OCI-LY3 (cell line): ENCODE measurements at regions not wholly inside any gene's neighbourhood (a gene's known extent, or its start where the extent isn't known, plus 50 kb on each side); places are given as distances from the start of the nearest gene placed in this dataset.
"Not testable (repeated sequence)": the region's sequence is repeated elsewhere in the genome, so short reads cannot be mapped to it uniquely, and the experiment has no call there.

Experiments
- H2AFZ ChIP-seq: fragments of 200-600, 300-600 bp; shearing (Covaris generic); 2 replicates; pipeline ENCODE4 v1.6.0; 2014; ENCODE audit warnings: antibody characterized with exemption, low read depth, low read length
- H3K27ac ChIP-seq: fragments of 200-600, 300-600 bp; sonication (generic); 2 replicates; pipeline ENCODE4 v1.5.1; 2014; ENCODE audit warnings: mild to moderate bottlenecking, low read length, moderate library complexity, mixed read lengths
- H3K27me3 ChIP-seq: fragments of 200-600, 300-600 bp; sonication (generic); 2 replicates; pipeline ENCODE4 v1.6.1; 2014; ENCODE audit warnings: low read depth, low read length, mixed read lengths
- H3K36me3 ChIP-seq: fragments of 200-600, 300-600 bp; sonication (generic); replicated peaks from 2 replicates; pipeline ENCODE3; 2014; ENCODE audit warnings: low read depth, low read length, mixed read lengths
- H3K4me1 ChIP-seq: fragments of 300-600, 200-600 bp; sonication (generic); 2 replicates; pipeline ENCODE4 v1.6.1; 2014; ENCODE audit warnings: low read length, mixed read lengths
- H3K4me2 ChIP-seq: fragments of 200-600, 300-600 bp; sonication (generic); 2 replicates; pipeline ENCODE4 v1.6.1; 2014; ENCODE audit warnings: low read length, mixed read lengths
- H3K4me3 ChIP-seq: fragments of 300-600, 200-600 bp; sonication (generic); 2 replicates; pipeline ENCODE4 v1.5.1; 2014; ENCODE audit warnings: antibody characterized with exemption, mild to moderate bottlenecking, low read length, moderate library complexity
- H3K79me2 ChIP-seq: fragments of 300-600, 200-600 bp; shearing (Covaris generic); 2 replicates; pipeline ENCODE4 v1.6.1; 2014; ENCODE audit warnings: mild to moderate bottlenecking, low read length, mixed read lengths
- H3K9ac ChIP-seq: fragments of 300-600, 200-600 bp; shearing (Covaris generic); 2 replicates; pipeline ENCODE4 v1.6.0; 2014; ENCODE audit warnings: mild to moderate bottlenecking, low read length, moderate library complexity
- H3K9me3 ChIP-seq: fragments of 200-600, 300-600 bp; shearing (Covaris generic); 2 replicates; pipeline ENCODE4 v1.6.1; 2014; ENCODE audit warnings: low read length, mixed read lengths; ENCODE audit not compliant: insufficient read depth
- H4K20me1 ChIP-seq: fragments of 200-600, 300-600 bp; sonication (generic); 2 replicates; pipeline ENCODE4 v1.6.1; 2016; ENCODE audit warnings: low read length, mixed read lengths; ENCODE audit not compliant: insufficient read depth
- EZH2phosphoT487 ChIP-seq: fragments of 200-600 bp; shearing (Covaris generic); IDR thresholded peaks from 2 replicates; pipeline ENCODE4 v1.6.1; 2018; ENCODE audit warnings: antibody characterized with exemption, mixed run types, low read depth
- TF ChIP-seq, protein P1 (sequence below): fragments of 200-600, 300-600 bp; sonication (generic); IDR thresholded peaks from 2 replicates; pipeline ENCODE4 v1.5.1; 2014; ENCODE audit warnings: antibody characterized with exemption, low read length, low read depth

GRCh38 chr13:82176751-82177150, 1705.5 kb downstream of the SLITRK1 start:
- Histone ChIP-seq H3K4me1 (no peaks in the 10 kb centered on the region), H4K20me1 (no peaks in the 10 kb centered on the region), H2AFZ (no peak overlapping the region), H3K36me3 (no peaks in the 10 kb centered on the region), H3K27ac (no peak overlapping the region), H3K27me3 (no peaks in the 10 kb centered on the region), H3K79me2 (no peaks in the 10 kb centered on the region), H3K9me3 (no peaks in the 10 kb centered on the region), H3K4me3 (no peak overlapping the region), H3K9ac (no peak overlapping the region), H3K4me2 (no peak overlapping the region)
- TF ChIP-seq, protein P1, sequence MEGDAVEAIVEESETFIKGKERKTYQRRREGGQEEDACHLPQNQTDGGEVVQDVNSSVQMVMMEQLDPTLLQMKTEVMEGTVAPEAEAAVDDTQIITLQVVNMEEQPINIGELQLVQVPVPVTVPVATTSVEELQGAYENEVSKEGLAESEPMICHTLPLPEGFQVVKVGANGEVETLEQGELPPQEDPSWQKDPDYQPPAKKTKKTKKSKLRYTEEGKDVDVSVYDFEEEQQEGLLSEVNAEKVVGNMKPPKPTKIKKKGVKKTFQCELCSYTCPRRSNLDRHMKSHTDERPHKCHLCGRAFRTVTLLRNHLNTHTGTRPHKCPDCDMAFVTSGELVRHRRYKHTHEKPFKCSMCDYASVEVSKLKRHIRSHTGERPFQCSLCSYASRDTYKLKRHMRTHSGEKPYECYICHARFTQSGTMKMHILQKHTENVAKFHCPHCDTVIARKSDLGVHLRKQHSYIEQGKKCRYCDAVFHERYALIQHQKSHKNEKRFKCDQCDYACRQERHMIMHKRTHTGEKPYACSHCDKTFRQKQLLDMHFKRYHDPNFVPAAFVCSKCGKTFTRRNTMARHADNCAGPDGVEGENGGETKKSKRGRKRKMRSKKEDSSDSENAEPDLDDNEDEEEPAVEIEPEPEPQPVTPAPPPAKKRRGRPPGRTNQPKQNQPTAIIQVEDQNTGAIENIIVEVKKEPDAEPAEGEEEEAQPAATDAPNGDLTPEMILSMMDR, result no peak
- no peak for TF ChIP-seq EZH2phosphoT487

- no peaks in the 10 kb centered on the region for H3K27me3 ChIP-seq
- H2AFZ ChIP-seq, result peak overlapping the region; percentile 5; the same call in 1 of the 2 replicates
- H3K9ac ChIP-seq, result no peak overlapping the region
Observed at GRCh38 chr13:82165396-82166174, 1716.7 kb downstream of the SLITRK1 start.

DNA sequence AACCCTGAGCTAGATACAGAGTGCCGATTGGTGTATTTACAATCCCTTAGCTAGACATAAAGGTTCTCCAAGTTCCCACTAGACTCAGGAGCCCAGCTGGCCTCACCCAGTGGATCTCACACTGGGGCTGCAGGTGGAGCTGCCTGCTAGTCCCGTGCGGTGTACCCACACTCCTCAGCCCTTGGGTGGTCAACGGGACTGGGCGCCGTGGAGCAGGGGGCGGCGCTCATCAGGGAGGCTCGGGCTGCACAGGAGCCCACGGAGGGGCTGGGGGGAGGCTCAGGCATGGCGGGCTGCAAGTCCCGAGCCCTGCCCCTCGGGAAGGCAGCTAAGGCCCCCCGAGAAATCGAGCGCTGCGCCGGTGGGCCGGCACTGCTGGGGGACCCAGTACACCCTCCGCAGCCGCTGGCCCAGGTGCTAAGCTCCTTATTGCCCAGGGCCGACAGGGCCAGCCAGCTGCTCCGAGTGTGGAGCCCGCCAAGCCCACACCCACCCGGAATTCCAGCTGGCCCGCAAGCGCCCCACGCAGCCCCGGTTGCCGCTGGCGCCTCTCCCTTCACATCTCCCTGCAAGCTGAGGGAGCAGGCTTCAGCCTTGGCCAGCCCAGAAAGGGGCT, 1717.4 kb downstream of the SLITRK1 start:
- not testable (repeated sequence) for H3K4me2 ChIP-seq, H4K20me1 ChIP-seq, H3K27me3 ChIP-seq, H3K36me3 ChIP-seq, H3K27ac ChIP-seq, H3K4me1 ChIP-seq, H3K4me3 ChIP-seq, H2AFZ ChIP-seq, H3K9me3 ChIP-seq, H3K9ac ChIP-seq, H3K79me2 ChIP-seq

More at GRCh38 chr13:82165396-82166174, 1716.7 kb downstream of the SLITRK1 start:
- Histone ChIP-seq H4K20me1 (no peaks in the 10 kb centered on the region), H3K4me2 (no peak overlapping the region), H3K79me2 (no peaks in the 10 kb centered on the region), H3K4me1 (no peaks in the 10 kb centered on the region), H3K36me3 (no peaks in the 10 kb centered on the region), H3K27ac (no peak overlapping the region), H3K4me3 (no peak overlapping the region), H3K9me3 (no peaks in the 10 kb centered on the region)
- TF ChIP-seq EZH2phosphoT487, result no peak
- TF ChIP-seq, protein P1, result no peak

DNA sequence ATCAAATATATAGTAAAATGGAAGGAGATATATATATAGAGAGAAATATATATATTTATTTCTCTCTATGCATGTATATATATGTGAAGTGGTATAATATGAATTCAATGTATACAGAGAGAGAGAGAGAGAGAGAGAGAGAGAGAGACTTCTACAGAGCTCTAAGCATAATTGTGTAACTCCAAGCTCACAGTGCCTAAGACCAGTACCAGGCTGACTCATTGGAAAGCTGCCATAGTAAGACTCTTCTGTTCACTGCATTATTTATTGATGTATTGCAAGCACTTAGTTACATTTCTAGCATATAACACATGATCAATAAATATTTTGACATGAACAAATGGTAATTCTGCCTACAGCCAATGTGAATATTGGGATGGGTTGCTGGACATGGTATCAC, 1734.7 kb downstream of the SLITRK1 start:
- Histone ChIP-seq H3K4me1 (no peaks in the 10 kb centered on the region), H2AFZ (no peak overlapping the region), H3K4me3 (no peak overlapping the region), H3K9me3 (no peaks in the 10 kb centered on the region), H4K20me1 (no peaks in the 10 kb centered on the region), H3K27ac (no peak overlapping the region), H3K27me3 (no peaks in the 10 kb centered on the region), H3K4me2 (no peak overlapping the region), H3K9ac (no peak overlapping the region), H3K36me3 (no peaks in the 10 kb centered on the region), H3K79me2 (no peaks in the 10 kb centered on the region)
- TF ChIP-seq, protein P1, result no peak
- no peak for TF ChIP-seq EZH2phosphoT487
